22Rv1 (cell line): ENCODE measurements at regions not wholly inside any gene's neighbourhood (a gene's known extent, or its start where the extent isn't known, plus 50 kb on each side); places are given as distances from the start of the nearest gene placed in this dataset.

Source experiments
- CTCF ChIP-seq: fragments of 450-650 bp; IDR thresholded peaks from 2 replicates; pipeline ENCODE4 v1.5.1; 2017; ENCODE audit warnings: mild to moderate bottlenecking
- ZFX ChIP-seq: fragments of 450-650 bp; IDR thresholded peaks from 2 replicates; pipeline ENCODE4 v1.6.1; 2017; ENCODE audit warnings: antibody characterized with exemption, borderline replicate concordance

- TF ChIP-seq CTCF (no peak), ZFX (no peak)
Measured at GRCh38 chr5:14980698-14981097, 109.1 kb upstream of the ANKH start.
